ENCODE measurements at regions not wholly inside any gene's neighbourhood (a gene's known extent, or its start where the extent isn't known, plus 50 kb on each side); places are given as distances from the start of the nearest gene placed in this dataset.

DNA sequence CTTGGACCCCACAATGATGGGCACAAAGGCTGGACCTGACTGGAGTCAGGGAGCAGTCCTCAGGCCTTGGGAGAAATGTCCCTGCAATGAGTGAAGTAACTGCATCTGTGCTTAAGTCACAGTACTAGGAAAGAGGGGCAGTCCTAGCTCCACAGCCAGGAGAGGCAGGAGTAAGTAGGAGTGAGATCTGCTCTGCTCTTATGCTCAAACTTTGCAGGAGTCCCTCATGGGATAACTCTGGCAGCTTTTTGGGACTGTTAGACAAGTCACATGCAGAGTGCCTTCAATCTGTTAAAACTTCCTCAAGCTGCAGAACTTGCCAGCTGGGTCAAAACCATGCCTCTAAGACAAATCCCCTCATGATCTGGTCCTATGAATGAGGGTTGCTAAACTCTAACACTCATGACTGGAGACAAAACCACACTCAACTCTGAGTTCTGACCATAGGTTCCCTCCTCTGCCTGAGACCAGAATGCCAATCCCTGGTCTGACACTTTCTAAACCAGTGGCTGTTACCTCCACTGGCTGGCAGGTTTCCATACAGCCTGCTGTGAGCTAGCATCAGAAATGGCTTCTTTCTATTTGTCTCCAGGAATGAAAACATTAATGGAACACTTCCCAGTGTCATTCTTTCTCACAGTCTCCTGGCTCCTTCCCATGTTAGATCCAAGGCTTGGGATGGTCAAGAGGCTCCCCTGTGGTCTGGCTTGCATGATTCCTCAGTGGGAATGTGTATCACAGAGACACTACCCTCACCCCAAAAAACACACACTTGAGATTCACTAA is 819.3 kb downstream of the PCDH7 start:
- DNase-seq: no peak

DNA sequence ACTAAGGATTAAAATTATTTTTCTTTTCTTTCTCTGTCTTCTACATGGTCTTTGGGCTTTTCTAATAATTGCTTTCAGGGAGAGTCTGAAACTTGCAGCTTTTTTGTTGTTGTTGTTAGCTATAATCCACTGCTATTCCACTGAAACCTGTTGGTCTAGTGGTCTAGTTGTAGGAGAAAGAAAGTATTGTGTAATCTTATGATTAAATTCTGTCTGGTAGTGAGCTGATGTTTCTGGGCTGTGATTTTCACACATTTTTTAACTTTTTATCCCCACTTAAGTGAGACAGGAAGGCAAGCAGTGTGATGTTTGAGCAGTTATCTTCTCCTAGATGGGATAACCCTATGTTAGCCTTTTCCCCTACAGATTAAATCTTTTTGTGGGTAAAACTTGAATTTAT is 825.2 kb downstream of the PCDH7 start:
- DNase-seq: no peak

- DNase-seq: no peak
These were observed 825.6 kb downstream of the PCDH7 start for GRCh38 chr4:31545755-31546154.

- DNase-seq: no peak
These were observed 827.9 kb downstream of the PCDH7 start for GRCh38 chr4:31548021-31548420.

- DNase-seq: no peak
These were observed 828.7 kb downstream of the PCDH7 start for GRCh38 chr4:31548823-31549222.

DNA sequence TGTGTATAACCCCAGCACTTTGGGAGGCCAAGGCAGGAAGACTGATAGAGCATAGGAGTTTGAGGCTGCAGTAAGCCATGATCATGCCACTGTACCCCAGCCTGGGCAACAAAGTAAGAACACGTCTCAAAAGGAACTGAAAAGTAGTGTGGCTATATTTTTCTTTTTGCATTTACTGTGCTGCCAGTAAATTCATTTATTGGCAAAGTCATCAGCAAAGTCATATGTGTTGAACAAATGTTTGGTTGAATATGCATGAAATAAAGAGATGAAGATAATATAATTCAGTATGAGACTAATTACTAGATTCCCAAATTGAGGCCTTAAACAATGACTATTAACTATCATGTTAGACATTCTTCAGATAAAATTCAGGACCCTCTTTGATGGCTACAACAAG is 829.1 kb downstream of the PCDH7 start:
- DNase-seq: no peak

DNA sequence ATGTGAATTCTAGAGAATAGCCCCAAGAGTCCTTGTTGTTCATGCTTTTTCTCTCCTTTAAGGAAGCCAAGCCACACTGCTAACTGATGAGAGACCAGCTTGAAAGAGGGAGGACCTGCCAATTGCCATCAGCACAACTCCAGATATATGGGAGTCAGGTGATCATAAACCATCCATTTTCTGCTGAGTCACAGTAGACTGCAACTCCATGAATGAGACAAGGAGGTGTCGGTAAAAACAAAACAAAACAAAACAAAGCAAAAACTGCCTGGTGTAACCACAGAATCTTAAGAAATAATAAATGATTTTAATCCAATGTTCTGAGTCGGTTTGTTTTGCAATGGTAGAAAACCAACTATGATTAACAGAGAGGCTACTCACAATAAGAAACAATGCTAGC is 837.3 kb downstream of the PCDH7 start:
- DNase-seq: no peak

GRCh38 chr4:31573554-31573953 is 853.4 kb downstream of the PCDH7 start:
- no peak for DNase-seq

- no peak for DNase-seq
These were observed 855.3 kb downstream of the PCDH7 start for GRCh38 chr4:31575504-31575903.

DNA sequence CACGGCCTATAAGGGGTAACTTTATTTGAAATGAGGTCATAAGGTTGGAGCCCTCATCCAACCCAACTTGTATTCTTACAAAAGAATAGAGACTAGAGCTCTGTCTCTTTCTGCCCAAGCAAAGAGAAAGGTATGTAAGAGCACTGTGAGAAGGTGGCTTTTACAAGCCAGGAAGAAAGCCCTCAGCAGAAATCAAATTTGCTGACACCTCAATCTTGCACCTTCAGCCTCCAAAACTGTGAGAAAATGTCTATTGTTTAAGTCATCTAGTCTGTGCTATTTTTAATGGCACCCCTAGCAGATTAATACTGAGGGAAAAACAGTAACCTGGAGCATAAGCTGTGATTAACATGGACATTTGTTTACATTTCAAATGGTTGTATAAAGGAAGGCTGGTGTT is 860.7 kb downstream of the PCDH7 start:
- DNase-seq: no peak

DNA sequence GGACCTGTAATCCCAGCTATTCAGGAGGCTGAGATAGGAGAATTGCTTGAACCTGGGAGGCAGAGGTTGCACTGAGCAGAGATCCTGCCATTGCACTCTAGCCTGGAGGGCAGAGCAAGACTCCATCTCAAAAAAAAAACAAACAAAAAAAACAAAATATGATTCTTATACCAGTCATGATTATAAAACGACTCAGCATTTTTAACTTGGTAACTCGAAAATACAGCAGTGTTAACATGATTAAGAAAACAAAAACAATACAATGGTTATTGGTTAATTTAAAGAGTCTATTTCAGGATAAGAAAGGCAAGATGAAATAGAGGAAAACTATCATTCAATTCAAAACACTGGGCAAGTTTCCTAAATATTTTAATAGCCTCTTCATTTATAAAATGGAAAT is 865.3 kb downstream of the PCDH7 start:
- no peak for DNase-seq

DNA sequence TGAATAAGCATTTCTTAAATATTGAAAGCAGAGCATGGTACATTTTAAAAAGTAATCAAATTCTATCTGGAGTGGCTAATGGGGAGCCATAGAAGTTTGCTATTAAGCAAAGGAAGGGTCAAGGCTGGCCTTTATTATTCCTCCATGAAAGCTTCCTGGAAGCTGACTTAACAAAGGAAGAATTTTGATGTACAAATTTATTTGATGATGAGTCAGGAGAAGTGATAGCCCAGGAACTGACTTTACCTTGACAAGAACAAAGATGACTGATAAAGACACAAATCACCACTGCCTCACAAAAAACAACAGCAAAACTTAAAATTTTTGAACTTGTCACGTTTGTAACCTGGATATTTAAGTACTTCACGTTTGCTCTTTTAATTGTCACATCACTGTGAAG is 872.1 kb downstream of the PCDH7 start:
- DNase-seq: no peak

DNA sequence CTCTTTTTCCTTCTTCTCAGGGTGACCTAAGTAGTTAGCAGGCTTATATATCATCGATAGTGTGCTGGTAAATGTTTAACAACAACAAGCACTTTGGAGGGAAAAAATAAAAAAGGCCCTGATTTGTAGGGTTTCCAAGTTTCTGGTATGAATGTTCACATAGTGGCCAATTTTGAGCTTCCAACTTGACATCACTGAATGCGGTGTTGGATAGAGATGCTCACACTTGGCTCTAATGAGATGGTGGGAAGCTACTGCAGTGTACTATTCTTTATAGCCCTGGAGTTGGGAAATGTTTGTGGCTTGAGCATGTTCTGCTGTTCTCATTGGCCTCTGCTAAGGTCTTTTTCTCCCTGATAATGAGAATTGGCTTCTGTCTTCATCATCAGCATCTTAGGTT is 875.3 kb downstream of the PCDH7 start:
- no peak for DNase-seq

GRCh38 chr4:31598639-31599038 is 878.5 kb downstream of the PCDH7 start:
- no peak for DNase-seq

DNA sequence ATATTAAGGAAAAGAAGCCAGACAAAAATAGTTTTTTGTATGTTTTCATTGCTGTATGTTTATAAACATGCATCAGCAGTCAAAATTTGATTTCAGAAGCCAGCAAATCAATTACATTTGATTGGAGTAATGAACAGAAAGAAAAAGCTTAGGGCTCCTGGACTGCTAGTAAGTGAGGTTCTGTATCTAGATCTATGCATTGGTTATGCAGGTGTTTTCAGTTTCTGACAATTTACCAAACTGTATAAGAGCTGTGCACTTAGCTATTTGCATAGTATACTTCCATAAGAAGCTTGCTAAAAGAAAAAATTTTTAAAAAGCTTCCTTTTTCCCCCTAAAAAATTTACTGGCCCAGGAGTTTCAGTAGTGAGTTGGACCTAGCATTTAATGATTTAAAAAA is 881.6 kb downstream of the PCDH7 start:
- no peak for DNase-seq

DNA sequence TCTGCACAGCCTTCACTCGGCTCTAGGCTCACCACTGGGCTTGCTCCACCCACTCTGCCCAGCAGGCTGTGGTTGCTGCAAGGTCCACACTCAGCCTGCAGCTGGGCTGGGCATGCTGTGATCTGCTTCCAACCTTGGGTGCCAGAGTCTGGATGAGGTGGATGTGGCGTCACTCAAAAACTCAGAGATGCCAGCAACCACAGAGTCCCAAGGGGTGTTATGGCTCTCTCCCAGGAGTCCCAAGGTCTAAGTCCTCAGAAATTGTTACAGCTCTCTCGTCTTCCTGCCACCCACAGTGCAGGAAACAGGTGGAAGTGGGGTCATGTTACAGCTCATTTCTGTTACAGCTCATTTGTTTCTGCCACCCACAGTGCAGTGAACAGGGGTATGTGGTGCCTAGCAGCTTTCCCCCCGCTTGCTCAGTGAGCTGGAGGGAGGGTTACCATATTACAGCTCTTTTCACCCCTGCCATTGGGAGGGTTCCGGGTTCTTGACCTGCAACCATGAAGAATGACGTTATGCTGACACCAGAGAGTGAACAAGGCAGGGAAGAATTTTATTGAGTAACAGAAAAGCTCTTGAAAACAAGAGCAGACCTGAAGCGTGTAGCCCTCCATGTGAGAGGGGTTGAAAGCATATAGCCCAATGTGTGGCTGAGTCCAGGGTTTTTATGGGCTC is 893.9 kb downstream of the PCDH7 start:
- no peak for DNase-seq

- DNase-seq: no peak
These were observed 897.5 kb downstream of the PCDH7 start for GRCh38 chr4:31617667-31618066.

GRCh38 chr4:31620476-31620875 is 900.3 kb downstream of the PCDH7 start:
- DNase-seq: no peak

GRCh38 chr4:31645236-31645635 is 925.1 kb downstream of the PCDH7 start:
- no peak for DNase-seq

DNA sequence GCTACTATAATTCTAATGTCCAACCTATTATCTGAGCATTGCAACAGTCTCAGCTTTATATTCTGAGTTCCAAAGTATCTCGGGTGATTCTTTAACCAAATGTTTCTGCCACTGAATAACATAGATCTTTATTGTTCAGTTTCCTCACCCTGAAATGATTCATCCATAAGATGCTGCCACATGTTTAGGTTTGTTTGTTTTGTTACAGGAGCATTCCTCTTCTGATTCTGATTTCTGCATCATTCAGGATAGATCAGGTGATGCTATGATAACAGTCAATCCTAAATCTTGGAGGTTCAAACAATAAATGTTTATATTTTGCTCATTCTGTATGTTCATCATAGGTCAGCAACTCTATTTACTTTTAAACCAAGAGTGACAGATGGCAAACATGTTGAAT is 927.6 kb downstream of the PCDH7 start:
- no peak for DNase-seq

DNA sequence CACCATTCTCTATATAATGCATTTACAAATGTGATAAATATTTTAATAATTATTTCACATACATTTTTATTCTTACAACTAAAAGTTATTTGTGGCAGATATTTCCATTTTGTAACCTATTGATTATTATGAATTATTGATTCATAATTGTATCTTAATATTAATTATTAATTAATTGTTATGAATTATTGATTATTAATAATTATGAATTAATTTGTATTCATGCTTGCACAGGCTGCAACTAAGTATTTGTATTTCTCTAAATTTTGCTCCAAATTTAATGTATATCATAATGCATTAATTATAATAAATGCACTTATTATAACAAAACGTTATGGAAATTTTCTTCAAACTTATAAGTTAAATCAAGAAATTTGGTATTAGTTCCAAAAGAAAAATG is 929.7 kb downstream of the PCDH7 start:
- DNase-seq: no peak

DNA sequence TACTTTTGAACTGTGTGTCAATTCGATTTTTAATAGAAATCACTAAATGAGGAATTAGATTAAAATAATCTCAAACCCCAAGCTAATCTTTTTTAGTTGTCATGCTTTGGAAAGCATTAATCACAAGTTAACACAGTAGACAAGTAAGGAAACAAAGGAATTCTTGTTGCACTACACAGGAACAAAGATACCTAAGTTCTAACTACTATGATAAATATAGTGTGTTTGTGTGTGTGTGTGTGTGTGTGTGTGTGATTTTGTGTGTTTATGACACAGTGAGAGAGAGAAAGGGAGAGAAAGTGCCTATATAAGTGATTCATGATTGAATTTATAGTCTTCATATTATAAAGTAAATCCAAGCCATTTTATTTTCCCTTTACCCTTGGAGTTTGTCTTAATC is 931.4 kb downstream of the PCDH7 start:
- no peak for DNase-seq

DNA sequence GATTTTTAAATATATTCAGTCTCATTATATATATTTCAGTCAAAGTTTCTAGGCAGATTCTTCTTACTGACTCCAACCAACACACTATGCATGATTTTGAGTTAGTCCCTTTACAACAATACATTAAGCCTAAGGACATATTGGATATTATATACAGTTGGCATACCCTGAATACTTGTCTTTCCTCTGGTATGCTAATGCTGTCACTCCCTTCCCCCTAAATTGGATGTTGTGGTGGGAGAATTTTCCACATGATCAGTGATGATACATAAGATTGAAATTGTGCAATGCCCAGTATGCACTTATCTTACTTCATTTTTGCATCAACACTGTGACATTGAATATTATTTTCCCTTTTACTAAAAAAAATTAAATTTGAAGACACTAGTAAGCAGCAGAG is 935.2 kb downstream of the PCDH7 start:
- DNase-seq: no peak

DNA sequence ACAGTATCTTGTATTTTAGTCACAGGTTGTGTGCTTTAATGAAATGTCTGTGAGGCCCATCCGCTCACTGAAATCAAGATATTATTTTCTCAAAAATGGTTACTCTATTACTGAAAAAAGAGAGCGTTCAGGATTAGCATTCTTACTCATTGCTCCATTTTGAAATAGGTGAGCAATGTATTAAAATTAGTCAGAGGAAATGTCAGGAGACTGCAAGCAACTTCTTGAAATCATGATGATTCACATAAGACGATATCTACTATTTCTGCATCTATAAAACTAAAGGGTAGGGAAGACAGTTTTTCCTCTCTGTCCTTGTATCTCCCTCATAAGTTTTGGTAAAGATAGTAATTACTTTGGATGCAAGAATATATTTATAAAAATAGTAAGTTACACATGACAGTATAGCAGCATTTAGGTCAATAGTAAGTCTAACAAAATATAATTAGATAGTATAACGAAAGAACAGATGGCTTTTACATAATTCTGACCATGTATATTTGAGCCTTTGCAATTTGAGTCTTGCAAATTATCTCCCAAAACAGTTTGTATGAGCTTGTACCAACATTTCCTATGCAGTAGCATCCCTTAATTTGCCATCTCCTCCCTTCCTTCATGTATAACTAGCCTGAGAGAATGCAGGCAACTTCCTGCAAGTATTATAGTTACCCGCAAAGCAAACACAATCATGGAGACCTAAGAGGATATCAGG is 937.8 kb downstream of the PCDH7 start:
- no peak for DNase-seq

Data from right kidney (tissue), 1 donor.